WTC11 (cell line): ENCODE measurements at regions not wholly inside any gene's neighbourhood (a gene's known extent, or its start where the extent isn't known, plus 50 kb on each side); places are given as distances from the start of the nearest gene placed in this dataset.

Experiments used
- ATAC-seq: fragments of 200-7000 bp; cut with Tn5 transposase; 2 replicates; pipeline ENCODE4 v1.10.0; 2021; ENCODE audit warnings: mild to moderate bottlenecking, moderate library complexity
- CTCF ChIA-PET: fragments of 300-600 bp; sonication (Branson Sonifier 250); formaldehyde crosslinking; loops from one replicate; lab custom pipeline; 2021; ENCODE audit warnings: antibody characterized with exemption; lab: Charles Lee
- POLR2A ChIA-PET: fragments of 350-600 bp; sonication (Branson Sonifier 250); formaldehyde crosslinking; loops from one replicate; lab custom pipeline; 2021; ENCODE audit warnings: antibody characterized with exemption; lab: Charles Lee
- DNase-seq: peaks from one replicate; pipeline ENCODE4 v3.0.0; 2021; ENCODE audit warnings: low spot score
- H3K27ac Mint-ChIP-seq: 2 replicates; pipeline ENCODE4 v1.8.0; 2021; ENCODE audit warnings: mixed read lengths
- H3K27me3 Mint-ChIP-seq: 2 replicates; pipeline ENCODE4 v1.8.0; 2021; ENCODE audit warnings: low read depth, mild to moderate bottlenecking, moderate library complexity, mixed read lengths
- H3K36me3 Mint-ChIP-seq: 2 replicates; pipeline ENCODE4 v1.8.0; 2021; ENCODE audit warnings: mixed read lengths
- H3K4me1 Mint-ChIP-seq: 2 replicates; pipeline ENCODE4 v1.8.0; 2022; ENCODE audit warnings: mixed read lengths
- H3K4me3 Mint-ChIP-seq: 2 replicates; pipeline ENCODE4 v1.8.0; 2021; ENCODE audit warnings: mild to moderate bottlenecking, moderate library complexity, mixed read lengths
- H3K9me3 Mint-ChIP-seq: 2 replicates; pipeline ENCODE4 v1.8.0; 2021; ENCODE audit warnings: mixed read lengths
- CREB1 ChIP-seq: sonication (generic); formaldehyde crosslinking; IDR thresholded peaks from 2 replicates; pipeline ENCODE4 v1.8.0; 2023; ENCODE audit warnings: mild to moderate bottlenecking, missing genetic modification reagents
- ELF4 ChIP-seq: sonication (generic); formaldehyde crosslinking; IDR thresholded peaks from 2 replicates; pipeline ENCODE4 v1.8.1; 2022; ENCODE audit warnings: low read depth, mild to moderate bottlenecking, moderate library complexity, missing genetic modification reagents
- EMX1 ChIP-seq: fragments of 250-450 bp; sonication (Bioruptor Pico); IDR thresholded peaks from 2 replicates; pipeline ENCODE4 v1.8.0; 2021; ENCODE audit warnings: mild to moderate bottlenecking
- NFE2L1 ChIP-seq: sonication (generic); formaldehyde crosslinking; IDR thresholded peaks from 2 replicates; pipeline ENCODE4 v1.8.1; 2023; ENCODE audit warnings: missing genetic modification reagents
- OVOL2 ChIP-seq: fragments of 250-450 bp; sonication (Bioruptor Pico); IDR thresholded peaks from 2 replicates; pipeline ENCODE4 v1.9.0; 2021; ENCODE audit warnings: mild to moderate bottlenecking, borderline replicate concordance
- RORB ChIP-seq: fragments of 250-450 bp; sonication (Bioruptor Pico); IDR thresholded peaks from 2 replicates; pipeline ENCODE4 v1.9.0; 2021; ENCODE audit warnings: mild to moderate bottlenecking
- SMAD3 ChIP-seq: sonication (generic); formaldehyde crosslinking; IDR thresholded peaks from 2 replicates; pipeline ENCODE4 v1.8.0; 2022; ENCODE audit warnings: missing genetic modification reagents, mild to moderate bottlenecking, borderline replicate concordance
- ZNF121 ChIP-seq: sonication (generic); formaldehyde crosslinking; IDR thresholded peaks from 2 replicates; pipeline ENCODE4 v1.8.0; 2023; ENCODE audit warnings: missing genetic modification reagents
- ZNF317 ChIP-seq: sonication (generic); formaldehyde crosslinking; IDR thresholded peaks from 2 replicates; pipeline ENCODE4 v1.8.1; 2023; ENCODE audit warnings: low read depth, mild to moderate bottlenecking, moderate library complexity, missing genetic modification reagents, borderline replicate concordance
- TF ChIP-seq, protein P1 (sequence below): sonication (generic); formaldehyde crosslinking; conservative IDR thresholded peaks from 2 replicates; pipeline ENCODE4 v1.8.1; 2022; ENCODE audit warnings: mild to moderate bottlenecking, missing genetic modification reagents
- TF ChIP-seq, protein P2 (sequence below): sonication (generic); formaldehyde crosslinking; IDR thresholded peaks from 2 replicates; pipeline ENCODE4 v1.8.1; 2023; ENCODE audit warnings: mild to moderate bottlenecking, missing genetic modification reagents, borderline replicate concordance
- TF ChIP-seq, protein P3 (sequence below): fragments of 250-450 bp; sonication (Bioruptor Pico); IDR thresholded peaks from 2 replicates; pipeline ENCODE4 v2.1.2; 2022; ENCODE audit warnings: mild to moderate bottlenecking, moderate library complexity
- TF ChIP-seq, protein P4 (sequence below): fragments of 250-450 bp; sonication (Bioruptor Pico); IDR thresholded peaks from 2 replicates; pipeline ENCODE4 v1.9.0; 2021; ENCODE audit warnings: mild to moderate bottlenecking
- TF ChIP-seq, protein P5 (sequence below): sonication (generic); formaldehyde crosslinking; IDR thresholded peaks from 2 replicates; pipeline ENCODE4 v1.8.0; 2023; ENCODE audit warnings: missing genetic modification reagents
- TF ChIP-seq, protein P6 (sequence below): fragments of 250-450 bp; sonication (Bioruptor Pico); IDR thresholded peaks from 2 replicates; pipeline ENCODE4 v1.9.0; 2021; ENCODE audit warnings: moderate library complexity, mild to moderate bottlenecking, inconsistent platforms, borderline replicate concordance
- TF ChIP-seq, protein P7 (sequence below): sonication (generic); formaldehyde crosslinking; IDR thresholded peaks from 2 replicates; pipeline ENCODE4 v1.8.1; 2023; ENCODE audit warnings: mild to moderate bottlenecking, missing genetic modification reagents

DNA sequence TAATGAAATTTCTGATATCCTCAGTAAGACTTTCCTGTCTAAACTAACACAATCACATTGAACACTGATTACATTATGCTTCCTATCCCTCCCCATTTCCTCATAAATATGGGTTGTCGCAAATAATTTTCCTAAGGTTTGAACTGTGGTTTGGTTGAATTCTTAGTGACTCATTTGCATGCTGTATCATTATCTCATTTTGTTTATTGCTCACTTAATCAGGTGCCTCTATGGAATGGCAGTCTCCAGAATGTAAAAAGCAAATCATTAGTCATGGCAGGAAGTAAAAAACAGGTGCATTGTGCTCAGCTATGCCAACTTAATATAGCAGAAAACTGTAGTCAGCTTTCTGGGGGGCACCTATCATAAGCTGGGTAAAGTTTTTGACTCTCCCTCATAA is 216.0 kb upstream of the ZBTB20 start:
- CTCF ChIA-PET, result no interaction called here
- H3K4me3 Mint-ChIP-seq, result no peak overlapping the region

DNA sequence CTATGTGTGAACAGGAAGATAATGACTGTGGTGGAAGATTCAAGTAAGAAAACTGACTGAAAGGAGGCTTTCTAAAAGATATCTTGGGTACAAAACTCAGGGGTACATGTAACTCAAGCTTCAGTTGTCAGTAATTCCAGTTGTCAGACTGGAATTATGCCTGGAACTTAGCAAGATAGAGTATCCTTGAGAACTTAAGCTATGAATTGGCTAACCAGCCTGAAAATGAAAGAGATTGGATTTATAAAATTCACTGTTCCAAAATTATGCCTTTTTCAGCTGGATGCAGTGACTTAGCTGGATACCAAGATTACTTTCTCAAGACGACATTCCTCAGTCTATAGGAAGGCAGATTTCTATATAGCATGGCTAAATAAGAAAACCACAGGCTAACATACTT is 221.9 kb upstream of the ZBTB20 start:
- no peak overlapping the region for H3K27ac Mint-ChIP-seq
- DNase-seq (no peak), ATAC-seq (no peak)
- H3K9me3 Mint-ChIP-seq, result peaks cover 27% of the 10 kb centered on the region
- POLR2A ChIA-PET, result no interaction called here
- H3K27me3 Mint-ChIP-seq, result no peaks in the 10 kb centered on the region
- CTCF ChIA-PET, result no interaction called here
- H3K4me1 Mint-ChIP-seq, result no peaks in the 10 kb centered on the region
- TF ChIP-seq, protein P1, sequence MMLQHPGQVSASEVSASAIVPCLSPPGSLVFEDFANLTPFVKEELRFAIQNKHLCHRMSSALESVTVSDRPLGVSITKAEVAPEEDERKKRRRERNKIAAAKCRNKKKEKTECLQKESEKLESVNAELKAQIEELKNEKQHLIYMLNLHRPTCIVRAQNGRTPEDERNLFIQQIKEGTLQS (CRISPR knock-in tag), result no peak
- TF ChIP-seq RORB (no peak), EMX1 (no peak), NFE2L1 (CRISPR knock-in tag) (no peak), SMAD3 (no peak)
- TF ChIP-seq, protein P2, sequence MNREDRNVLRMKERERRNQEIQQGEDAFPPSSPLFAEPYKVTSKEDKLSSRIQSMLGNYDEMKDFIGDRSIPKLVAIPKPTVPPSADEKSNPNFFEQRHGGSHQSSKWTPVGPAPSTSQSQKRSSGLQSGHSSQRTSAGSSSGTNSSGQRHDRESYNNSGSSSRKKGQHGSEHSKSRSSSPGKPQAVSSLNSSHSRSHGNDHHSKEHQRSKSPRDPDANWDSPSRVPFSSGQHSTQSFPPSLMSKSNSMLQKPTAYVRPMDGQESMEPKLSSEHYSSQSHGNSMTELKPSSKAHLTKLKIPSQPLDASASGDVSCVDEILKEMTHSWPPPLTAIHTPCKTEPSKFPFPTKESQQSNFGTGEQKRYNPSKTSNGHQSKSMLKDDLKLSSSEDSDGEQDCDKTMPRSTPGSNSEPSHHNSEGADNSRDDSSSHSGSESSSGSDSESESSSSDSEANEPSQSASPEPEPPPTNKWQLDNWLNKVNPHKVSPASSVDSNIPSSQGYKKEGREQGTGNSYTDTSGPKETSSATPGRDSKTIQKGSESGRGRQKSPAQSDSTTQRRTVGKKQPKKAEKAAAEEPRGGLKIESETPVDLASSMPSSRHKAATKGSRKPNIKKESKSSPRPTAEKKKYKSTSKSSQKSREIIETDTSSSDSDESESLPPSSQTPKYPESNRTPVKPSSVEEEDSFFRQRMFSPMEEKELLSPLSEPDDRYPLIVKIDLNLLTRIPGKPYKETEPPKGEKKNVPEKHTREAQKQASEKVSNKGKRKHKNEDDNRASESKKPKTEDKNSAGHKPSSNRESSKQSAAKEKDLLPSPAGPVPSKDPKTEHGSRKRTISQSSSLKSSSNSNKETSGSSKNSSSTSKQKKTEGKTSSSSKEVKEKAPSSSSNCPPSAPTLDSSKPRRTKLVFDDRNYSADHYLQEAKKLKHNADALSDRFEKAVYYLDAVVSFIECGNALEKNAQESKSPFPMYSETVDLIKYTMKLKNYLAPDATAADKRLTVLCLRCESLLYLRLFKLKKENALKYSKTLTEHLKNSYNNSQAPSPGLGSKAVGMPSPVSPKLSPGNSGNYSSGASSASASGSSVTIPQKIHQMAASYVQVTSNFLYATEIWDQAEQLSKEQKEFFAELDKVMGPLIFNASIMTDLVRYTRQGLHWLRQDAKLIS, result no peak
- no peak overlapping the region for H3K4me3 Mint-ChIP-seq
- H3K36me3 Mint-ChIP-seq, result peaks cover 7% of the 10 kb centered on the region

More for the DNA sequence above, 216.0 kb upstream of the ZBTB20 start:
- POLR2A ChIA-PET, result no interaction called here
- ATAC-seq, result no peak
- Mint-ChIP-seq H3K4me1 (peaks cover 13% of the 10 kb centered on the region), H3K27me3 (no peaks in the 10 kb centered on the region), H3K27ac (no peak overlapping the region), H3K9me3 (peaks cover 34% of the 10 kb centered on the region), H3K36me3 (peaks cover 7% of the 10 kb centered on the region)
- TF ChIP-seq, protein P3, sequence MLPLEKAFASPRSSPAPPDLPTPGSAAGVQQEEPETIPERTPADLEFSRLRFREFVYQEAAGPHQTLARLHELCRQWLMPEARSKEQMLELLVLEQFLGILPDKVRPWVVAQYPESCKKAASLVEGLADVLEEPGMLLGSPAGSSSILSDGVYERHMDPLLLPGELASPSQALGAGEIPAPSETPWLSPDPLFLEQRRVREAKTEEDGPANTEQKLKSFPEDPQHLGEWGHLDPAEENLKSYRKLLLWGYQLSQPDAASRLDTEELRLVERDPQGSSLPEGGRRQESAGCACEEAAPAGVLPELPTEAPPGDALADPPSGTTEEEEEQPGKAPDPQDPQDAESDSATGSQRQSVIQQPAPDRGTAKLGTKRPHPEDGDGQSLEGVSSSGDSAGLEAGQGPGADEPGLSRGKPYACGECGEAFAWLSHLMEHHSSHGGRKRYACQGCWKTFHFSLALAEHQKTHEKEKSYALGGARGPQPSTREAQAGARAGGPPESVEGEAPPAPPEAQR, result no peak
- TF ChIP-seq OVOL2 (CRISPR knock-in tag) (no peak), CREB1 (CRISPR knock-in tag) (no peak), ZNF121 (CRISPR knock-in tag) (no peak), ELF4 (CRISPR knock-in tag) (no peak), ZNF317 (no peak)
- TF ChIP-seq, protein P4, sequence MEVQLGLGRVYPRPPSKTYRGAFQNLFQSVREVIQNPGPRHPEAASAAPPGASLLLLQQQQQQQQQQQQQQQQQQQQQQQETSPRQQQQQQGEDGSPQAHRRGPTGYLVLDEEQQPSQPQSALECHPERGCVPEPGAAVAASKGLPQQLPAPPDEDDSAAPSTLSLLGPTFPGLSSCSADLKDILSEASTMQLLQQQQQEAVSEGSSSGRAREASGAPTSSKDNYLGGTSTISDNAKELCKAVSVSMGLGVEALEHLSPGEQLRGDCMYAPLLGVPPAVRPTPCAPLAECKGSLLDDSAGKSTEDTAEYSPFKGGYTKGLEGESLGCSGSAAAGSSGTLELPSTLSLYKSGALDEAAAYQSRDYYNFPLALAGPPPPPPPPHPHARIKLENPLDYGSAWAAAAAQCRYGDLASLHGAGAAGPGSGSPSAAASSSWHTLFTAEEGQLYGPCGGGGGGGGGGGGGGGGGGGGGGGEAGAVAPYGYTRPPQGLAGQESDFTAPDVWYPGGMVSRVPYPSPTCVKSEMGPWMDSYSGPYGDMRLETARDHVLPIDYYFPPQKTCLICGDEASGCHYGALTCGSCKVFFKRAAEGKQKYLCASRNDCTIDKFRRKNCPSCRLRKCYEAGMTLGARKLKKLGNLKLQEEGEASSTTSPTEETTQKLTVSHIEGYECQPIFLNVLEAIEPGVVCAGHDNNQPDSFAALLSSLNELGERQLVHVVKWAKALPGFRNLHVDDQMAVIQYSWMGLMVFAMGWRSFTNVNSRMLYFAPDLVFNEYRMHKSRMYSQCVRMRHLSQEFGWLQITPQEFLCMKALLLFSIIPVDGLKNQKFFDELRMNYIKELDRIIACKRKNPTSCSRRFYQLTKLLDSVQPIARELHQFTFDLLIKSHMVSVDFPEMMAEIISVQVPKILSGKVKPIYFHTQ (CRISPR knock-in tag), result no peak
- TF ChIP-seq, protein P5, sequence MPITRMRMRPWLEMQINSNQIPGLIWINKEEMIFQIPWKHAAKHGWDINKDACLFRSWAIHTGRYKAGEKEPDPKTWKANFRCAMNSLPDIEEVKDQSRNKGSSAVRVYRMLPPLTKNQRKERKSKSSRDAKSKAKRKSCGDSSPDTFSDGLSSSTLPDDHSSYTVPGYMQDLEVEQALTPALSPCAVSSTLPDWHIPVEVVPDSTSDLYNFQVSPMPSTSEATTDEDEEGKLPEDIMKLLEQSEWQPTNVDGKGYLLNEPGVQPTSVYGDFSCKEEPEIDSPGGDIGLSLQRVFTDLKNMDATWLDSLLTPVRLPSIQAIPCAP, result no peak
- TF ChIP-seq, protein P6, sequence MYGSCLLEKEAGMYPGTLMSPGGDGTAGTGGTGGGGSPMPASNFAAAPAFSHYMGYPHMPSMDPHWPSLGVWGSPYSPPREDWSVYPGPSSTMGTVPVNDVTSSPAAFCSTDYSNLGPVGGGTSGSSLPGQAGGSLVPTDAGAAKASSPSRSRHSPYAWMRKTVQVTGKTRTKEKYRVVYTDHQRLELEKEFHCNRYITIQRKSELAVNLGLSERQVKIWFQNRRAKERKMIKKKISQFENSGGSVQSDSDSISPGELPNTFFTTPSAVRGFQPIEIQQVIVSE (CRISPR knock-in tag), result no peak
- TF ChIP-seq, protein P7, sequence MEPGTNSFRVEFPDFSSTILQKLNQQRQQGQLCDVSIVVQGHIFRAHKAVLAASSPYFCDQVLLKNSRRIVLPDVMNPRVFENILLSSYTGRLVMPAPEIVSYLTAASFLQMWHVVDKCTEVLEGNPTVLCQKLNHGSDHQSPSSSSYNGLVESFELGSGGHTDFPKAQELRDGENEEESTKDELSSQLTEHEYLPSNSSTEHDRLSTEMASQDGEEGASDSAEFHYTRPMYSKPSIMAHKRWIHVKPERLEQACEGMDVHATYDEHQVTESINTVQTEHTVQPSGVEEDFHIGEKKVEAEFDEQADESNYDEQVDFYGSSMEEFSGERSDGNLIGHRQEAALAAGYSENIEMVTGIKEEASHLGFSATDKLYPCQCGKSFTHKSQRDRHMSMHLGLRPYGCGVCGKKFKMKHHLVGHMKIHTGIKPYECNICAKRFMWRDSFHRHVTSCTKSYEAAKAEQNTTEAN (CRISPR knock-in tag), result no peak
- no peak for DNase-seq
